DOHH2 (cell line): ENCODE measurements at regions not wholly inside any gene's neighbourhood (a gene's known extent, or its start where the extent isn't known, plus 50 kb on each side); places are given as distances from the start of the nearest gene placed in this dataset.

ENCODE experiments used
- H3F3A ChIP-seq: fragments of 200-600 bp; sonication (generic), shearing (Covaris generic); 2 replicates; pipeline ENCODE4 v1.6.0; 2016; ENCODE audit warnings: antibody characterized with exemption, mild to moderate bottlenecking; ENCODE audit not compliant: control insufficient read depth, insufficient read depth
- H3K27ac ChIP-seq: fragments of 200-600 bp; sonication (generic); 2 replicates; pipeline ENCODE4 v1.5.1; 2014; ENCODE audit warnings: low read depth, mild to moderate bottlenecking, low read length, moderate library complexity
- H3K27me3 ChIP-seq: fragments of 200-600 bp; sonication (generic); 2 replicates; pipeline ENCODE4 v1.6.1; 2014; ENCODE audit warnings: mild to moderate bottlenecking, low read length, mixed read lengths; ENCODE audit not compliant: control insufficient read depth
- H3K36me3 ChIP-seq: fragments of 200-600 bp; sonication (generic); 2 replicates; pipeline ENCODE4 v1.6.1; 2014; ENCODE audit warnings: mild to moderate bottlenecking, low read length, moderate library complexity, mixed read lengths; ENCODE audit not compliant: control insufficient read depth
- H3K4me1 ChIP-seq: fragments of 200-600 bp; sonication (generic); 2 replicates; pipeline ENCODE4 v1.6.1; 2014; ENCODE audit warnings: mild to moderate bottlenecking, low read length, mixed read lengths; ENCODE audit not compliant: control insufficient read depth
- H3K4me2 ChIP-seq: fragments of 200-600 bp; sonication (generic); 2 replicates; pipeline ENCODE4 v1.6.0; 2014; ENCODE audit warnings: mild to moderate bottlenecking, low read length, moderate library complexity
- H3K4me3 ChIP-seq: fragments of 200-600 bp; sonication (generic); 2 replicates; pipeline ENCODE4 v1.5.1; 2014; ENCODE audit warnings: mild to moderate bottlenecking, low read length, mixed read lengths
- H3K79me2 ChIP-seq: fragments of 200-600 bp; sonication (generic); 2 replicates; pipeline ENCODE4 v1.6.1; 2014; ENCODE audit warnings: mild to moderate bottlenecking, low read length, mixed read lengths; ENCODE audit not compliant: control insufficient read depth
- H3K9me2 ChIP-seq: fragments of 200-600 bp; sonication (generic); replicated peaks from 2 replicates; pipeline ENCODE4 v1.6.1; 2014; ENCODE audit warnings: mild to moderate bottlenecking, low read length, mixed read lengths; ENCODE audit not compliant: control insufficient read depth
- H3K9me3 ChIP-seq: fragments of 200-600 bp; sonication (generic); 2 replicates; pipeline ENCODE4 v1.6.1; 2014; ENCODE audit warnings: antibody characterized with exemption, low read length, mixed read lengths; ENCODE audit not compliant: control insufficient read depth, insufficient read depth
- H4K20me1 ChIP-seq: fragments of 200-600 bp; sonication (generic); 2 replicates; pipeline ENCODE4 v1.6.0; 2014; ENCODE audit warnings: low read depth, mild to moderate bottlenecking, antibody characterized with exemption, low read length, moderate library complexity; ENCODE audit not compliant: control insufficient read depth, insufficient read depth
- CTCF ChIP-seq: fragments of 200-600 bp; sonication (generic); IDR thresholded peaks from one replicate; pipeline ENCODE4 v1.5.1; 2014; ENCODE audit warnings: antibody characterized with exemption, mild to moderate bottlenecking, low read depth, low read length; ENCODE audit not compliant: poor library complexity, severe bottlenecking
- EZH2phosphoT487 ChIP-seq: fragments of 200-600 bp; sonication (generic); IDR thresholded peaks from 2 replicates; pipeline ENCODE4 v1.6.1; 2017; ENCODE audit warnings: borderline replicate concordance, mild to moderate bottlenecking, antibody characterized with exemption, low read length, moderate library complexity, mixed read lengths

DNA sequence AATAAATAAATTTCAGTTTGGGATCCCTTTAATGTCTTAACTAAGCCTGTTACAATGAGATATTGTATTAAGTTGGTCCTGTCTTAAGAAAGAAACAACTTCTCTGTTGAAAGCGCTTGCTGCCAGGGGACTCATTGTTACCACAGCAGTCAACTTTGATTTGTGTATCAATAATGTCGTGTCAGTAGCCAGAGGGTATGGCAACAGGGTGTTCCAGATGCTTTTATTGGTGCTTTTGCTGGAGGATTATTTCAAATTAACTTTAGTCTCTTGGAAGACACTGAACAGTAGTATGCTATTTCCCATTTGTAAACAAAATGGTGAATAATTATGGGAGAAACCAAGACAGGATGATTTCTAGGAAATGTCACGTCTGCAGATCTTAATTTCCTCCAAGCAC lies 91.9 kb upstream of the TSHZ2 start:
- H3K27ac ChIP-seq: no peak overlapping the region
- no peak overlapping the region for H3K4me3 ChIP-seq
- no peaks in the 10 kb centered on the region for H3K36me3 ChIP-seq
- no peak for TF ChIP-seq CTCF
- no peak for TF ChIP-seq EZH2phosphoT487
- H3F3A ChIP-seq: no peaks in the 10 kb centered on the region
- H4K20me1 ChIP-seq: no peaks in the 10 kb centered on the region
- H3K9me2 ChIP-seq: no peaks in the 10 kb centered on the region
- no peak overlapping the region for H3K4me2 ChIP-seq
- no peaks in the 10 kb centered on the region for H3K9me3 ChIP-seq
- no peaks in the 10 kb centered on the region for H3K4me1 ChIP-seq
- no peaks in the 10 kb centered on the region for H3K79me2 ChIP-seq
- no peaks in the 10 kb centered on the region for H3K27me3 ChIP-seq

DNA sequence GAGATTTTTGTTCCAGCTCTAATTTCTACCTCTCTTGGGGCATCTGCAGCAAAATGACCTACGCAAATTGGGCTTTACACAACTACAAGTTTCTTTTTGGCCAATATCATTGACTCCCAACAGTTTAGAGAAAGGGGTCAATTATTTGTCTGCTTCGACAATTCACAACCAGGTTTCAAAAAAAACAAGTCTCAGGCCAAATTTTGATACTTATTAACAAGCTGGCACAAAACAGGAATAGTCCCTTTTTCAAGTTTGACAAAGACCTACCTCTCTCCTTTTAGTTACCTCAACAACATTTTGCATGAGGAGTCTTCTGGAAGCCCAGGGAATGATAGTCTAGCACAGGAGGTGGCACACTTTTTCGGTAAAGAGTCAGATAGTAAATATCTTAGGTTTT lies 97.9 kb upstream of the TSHZ2 start:
- Histone ChIP-seq H3K36me3 (no peaks in the 10 kb centered on the region), H3K9me3 (no peaks in the 10 kb centered on the region), H3K9me2 (no peaks in the 10 kb centered on the region), H3K27me3 (no peaks in the 10 kb centered on the region), H3K79me2 (no peaks in the 10 kb centered on the region), H3K27ac (no peak overlapping the region), H4K20me1 (no peaks in the 10 kb centered on the region), H3K4me3 (no peak overlapping the region), H3K4me2 (no peak overlapping the region), H3F3A (no peaks in the 10 kb centered on the region), H3K4me1 (no peaks in the 10 kb centered on the region)
- no peak for TF ChIP-seq CTCF
- no peak for TF ChIP-seq EZH2phosphoT487

GRCh38 chr20:52869698-52870501 lies 102.3 kb upstream of the TSHZ2 start:
- Histone ChIP-seq H3K4me1 (no peaks in the 10 kb centered on the region), H4K20me1 (no peaks in the 10 kb centered on the region), H3K9me3 (no peaks in the 10 kb centered on the region), H3K36me3 (no peaks in the 10 kb centered on the region), H3F3A (no peaks in the 10 kb centered on the region), H3K9me2 (no peaks in the 10 kb centered on the region), H3K4me2 (no peak overlapping the region), H3K79me2 (no peaks in the 10 kb centered on the region), H3K27me3 (no peaks in the 10 kb centered on the region), H3K4me3 (no peak overlapping the region), H3K27ac (no peak overlapping the region)
- no peak for TF ChIP-seq CTCF
